Activated naive CD8-positive, alpha-beta T cell treated with anti-CD3 and anti-CD28 coated beads, Interleukin-2, amount 10 ng/mL, durations not matched to agents 7 days and 5 days (primary cell): ENCODE measurements at regions not wholly inside any gene's neighbourhood (a gene's known extent, or its start where the extent isn't known, plus 50 kb on each side); places are given as distances from the start of the nearest gene placed in this dataset.

Source experiments
- ATAC-seq: fragments of 150-1000 bp; cut with Tn5 transposase; one replicate; pipeline ENCODE4 v1.10.0; 2021; ENCODE audit warnings: low read depth, moderate library complexity
- POLR2A ChIA-PET: fragments of 350-600 bp; sonication (Branson Sonifier 250); formaldehyde crosslinking; loops from one replicate; lab custom pipeline; 2021; ENCODE audit warnings: antibody characterized with exemption; lab: Charles Lee
- DNase-seq: peaks from one replicate; pipeline ENCODE4 v3.0.0; 2021
- H3K27ac Mint-ChIP-seq: one replicate; pipeline ENCODE4 v1.8.0; 2022; ENCODE audit warnings: mild to moderate bottlenecking, mixed read lengths
- H3K27me3 Mint-ChIP-seq: one replicate; pipeline ENCODE4 v1.8.0; 2022; ENCODE audit warnings: mild to moderate bottlenecking, moderate library complexity, mixed read lengths
- H3K36me3 Mint-ChIP-seq: one replicate; pipeline ENCODE4 v1.8.0; 2021; ENCODE audit warnings: mild to moderate bottlenecking, mixed read lengths
- H3K4me1 Mint-ChIP-seq: one replicate; pipeline ENCODE4 v1.8.0; 2021; ENCODE audit warnings: mixed read lengths
- H3K4me3 Mint-ChIP-seq: one replicate; pipeline ENCODE4 v1.8.0; 2022; ENCODE audit warnings: mild to moderate bottlenecking, moderate library complexity, mixed read lengths
- H3K9me3 Mint-ChIP-seq: one replicate; pipeline ENCODE4 v1.8.0; 2021; ENCODE audit warnings: mixed read lengths

GRCh38 chr20:53879048-53879684 is 191.2 kb downstream of the BCAS1 start:
- H3K4me3 Mint-ChIP-seq = no peak overlapping the region
- POLR2A ChIA-PET = interaction anchor here (0.6 to 1.4 kb wide), 4 partner anchors 16 to 138 kb away, joined by 3 read pairs; no protein-coding TSS in a partner anchor
- H3K36me3 Mint-ChIP-seq = peaks cover 6% of the 10 kb centered on the region
- peak overlapping the region; percentile 47 for H3K27ac Mint-ChIP-seq
- peaks cover 50% of the 10 kb centered on the region for H3K4me1 Mint-ChIP-seq
- no peaks in the 10 kb centered on the region for H3K27me3 Mint-ChIP-seq
- ATAC-seq = peak; percentile 63
- H3K9me3 Mint-ChIP-seq = peaks cover 4% of the 10 kb centered on the region
- DNase-seq = no peak

- Mint-ChIP-seq H3K27me3 (no peaks in the 10 kb centered on the region), H3K4me1 (peaks cover 49% of the 10 kb centered on the region), H3K4me3 (no peak overlapping the region), H3K36me3 (peaks cover 6% of the 10 kb centered on the region), H3K27ac (peak overlapping the region; percentile 55), H3K9me3 (peaks cover 4% of the 10 kb centered on the region)
- ATAC-seq (no peak), DNase-seq (no peak)
- POLR2A ChIA-PET = interaction anchor here (0.6 to 1.4 kb wide), 4 partner anchors 16 to 137 kb away, joined by 3 read pairs; no protein-coding TSS in a partner anchor
These were observed 191.9 kb downstream of the BCAS1 start for GRCh38 chr20:53878262-53879047.

- DNase-seq = no peak
- H3K4me1 Mint-ChIP-seq = peaks cover 53% of the 10 kb centered on the region
- ATAC-seq = no peak
- no peaks in the 10 kb centered on the region for H3K27me3 Mint-ChIP-seq
- H3K36me3 Mint-ChIP-seq = peaks cover 2% of the 10 kb centered on the region
- H3K4me3 Mint-ChIP-seq = no peak overlapping the region
- H3K9me3 Mint-ChIP-seq = no peaks in the 10 kb centered on the region
- peak overlapping the region; percentile 13 for H3K27ac Mint-ChIP-seq
- POLR2A ChIA-PET = no interaction called here
These were observed 193.4 kb downstream of the BCAS1 start for GRCh38 chr20:53876956-53877355.

- POLR2A ChIA-PET = interaction anchor here (0.9 kb wide), 1 partner anchor 8 kb away, joined by 3 read pairs; no protein-coding TSS in a partner anchor
- Mint-ChIP-seq H3K4me3 (no peak overlapping the region), H3K9me3 (no peaks in the 10 kb centered on the region), H3K27ac (no peak overlapping the region), H3K4me1 (peaks cover 57% of the 10 kb centered on the region), H3K36me3 (peaks cover 2% of the 10 kb centered on the region), H3K27me3 (no peaks in the 10 kb centered on the region)
- DNase-seq = no peak
- no peak for ATAC-seq
These were observed 193.9 kb downstream of the BCAS1 start for GRCh38 chr20:53876470-53876869.

DNA sequence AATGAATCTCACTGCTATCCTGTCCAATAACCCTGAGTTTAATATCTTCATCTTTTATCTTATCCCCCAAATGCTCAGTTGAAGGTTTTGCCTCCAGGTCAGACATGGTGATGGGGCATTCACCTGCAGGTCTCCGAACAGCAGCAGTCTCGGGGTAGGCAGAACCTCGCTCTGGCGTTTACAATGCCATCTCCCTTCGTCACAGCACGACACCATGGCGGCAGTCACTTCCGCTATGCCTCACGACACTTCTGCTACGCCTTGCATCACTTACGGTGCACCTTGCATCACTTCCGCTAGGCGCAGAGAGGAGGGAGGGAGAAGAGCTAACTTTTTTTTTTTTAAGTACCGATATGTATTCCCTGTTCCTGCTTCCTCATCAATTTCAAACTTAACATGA is 194.9 kb downstream of the BCAS1 start:
- Mint-ChIP-seq H3K36me3 (peaks cover 2% of the 10 kb centered on the region), H3K9me3 (no peaks in the 10 kb centered on the region), H3K4me3 (no peak overlapping the region), H3K4me1 (peaks cover 57% of the 10 kb centered on the region), H3K27me3 (no peaks in the 10 kb centered on the region), H3K27ac (peak overlapping the region; percentile 68)
- no peak for ATAC-seq
- POLR2A ChIA-PET = interaction anchor here (0.9 kb wide), 1 partner anchor 9 kb away, joined by 3 read pairs; no protein-coding TSS in a partner anchor
- DNase-seq = no peak

GRCh38 chr20:53874706-53875105 is 195.7 kb downstream of the BCAS1 start:
- Mint-ChIP-seq H3K36me3 (no peaks in the 10 kb centered on the region), H3K27ac (no peak overlapping the region), H3K9me3 (no peaks in the 10 kb centered on the region), H3K27me3 (no peaks in the 10 kb centered on the region), H3K4me1 (peaks cover 54% of the 10 kb centered on the region), H3K4me3 (no peak overlapping the region)
- no peak for DNase-seq
- ATAC-seq = no peak
- POLR2A ChIA-PET = no interaction called here

GRCh38 chr20:53874104-53874503 is 196.3 kb downstream of the BCAS1 start:
- peaks cover 52% of the 10 kb centered on the region for H3K4me1 Mint-ChIP-seq
- H3K9me3 Mint-ChIP-seq = no peaks in the 10 kb centered on the region
- H3K36me3 Mint-ChIP-seq = no peaks in the 10 kb centered on the region
- no peak overlapping the region for H3K4me3 Mint-ChIP-seq
- no peaks in the 10 kb centered on the region for H3K27me3 Mint-ChIP-seq
- POLR2A ChIA-PET = interaction anchor here (2.5 kb wide), 1 partner anchor 11 kb away, joined by 25 read pairs; no protein-coding TSS in a partner anchor
- ATAC-seq = no peak
- H3K27ac Mint-ChIP-seq = no peak overlapping the region
- no peak for DNase-seq

DNA sequence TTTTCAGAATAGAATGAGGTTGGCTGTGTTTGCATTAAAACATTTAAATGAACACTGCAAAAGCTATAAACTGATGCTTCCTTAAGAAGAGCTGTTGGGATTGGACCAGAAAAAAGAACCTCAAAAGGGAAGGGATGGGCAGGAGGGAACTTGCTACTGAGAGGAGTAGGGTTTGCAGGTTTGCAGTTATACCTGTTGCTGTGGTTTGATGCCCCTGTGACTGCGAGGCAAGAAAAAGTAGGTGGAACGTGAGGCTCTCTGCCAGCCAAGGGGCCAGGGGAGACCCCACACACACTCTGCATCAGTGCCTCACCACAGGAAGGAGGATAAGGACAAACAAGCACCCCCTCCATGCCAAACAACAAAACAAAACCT is 197.2 kb downstream of the BCAS1 start:
- ATAC-seq (peak; percentile 5), DNase-seq (no peak)

GRCh38 chr20:53872561-53873229 is 197.7 kb downstream of the BCAS1 start:
- Mint-ChIP-seq H3K4me1 (peaks cover 47% of the 10 kb centered on the region), H3K27me3 (no peaks in the 10 kb centered on the region), H3K27ac (peak overlapping the region; percentile 96), H3K4me3 (peak overlapping the region; percentile 88), H3K9me3 (no peaks in the 10 kb centered on the region), H3K36me3 (no peaks in the 10 kb centered on the region)
- POLR2A ChIA-PET = interaction anchor here (0.5 to 2.5 kb wide), 22 partner anchors 9 to 293 kb away, joined by 3 to 27 read pairs (median 8); partner anchors contain the start of gene ZNF217
- DNase-seq (no peak), ATAC-seq (peak; percentile 54)

More for the DNA sequence above, 197.2 kb downstream of the BCAS1 start:
- Mint-ChIP-seq H3K27ac (peak overlapping the region; percentile 96), H3K4me3 (peak overlapping the region; percentile 88), H3K4me1 (peaks cover 45% of the 10 kb centered on the region), H3K9me3 (no peaks in the 10 kb centered on the region), H3K36me3 (no peaks in the 10 kb centered on the region), H3K27me3 (no peaks in the 10 kb centered on the region)
- POLR2A ChIA-PET = interaction anchor here (0.8 to 2.5 kb wide), 9 partner anchors 9 to 290 kb away, joined by 3 to 27 read pairs (median 10); no protein-coding TSS in a partner anchor

GRCh38 chr20:53872081-53872541 is 198.3 kb downstream of the BCAS1 start:
- POLR2A ChIA-PET = interaction anchor here (0.5 to 2.5 kb wide), 21 partner anchors 9 to 293 kb away, joined by 3 to 27 read pairs (median 7); partner anchors contain the start of gene ZNF217
- Mint-ChIP-seq H3K4me1 (peaks cover 53% of the 10 kb centered on the region), H3K27ac (peak overlapping the region; percentile 96), H3K9me3 (no peaks in the 10 kb centered on the region), H3K4me3 (peak overlapping the region; percentile 88), H3K27me3 (no peaks in the 10 kb centered on the region), H3K36me3 (no peaks in the 10 kb centered on the region)
- DNase-seq (no peak), ATAC-seq (peak; percentile 20)

DNA sequence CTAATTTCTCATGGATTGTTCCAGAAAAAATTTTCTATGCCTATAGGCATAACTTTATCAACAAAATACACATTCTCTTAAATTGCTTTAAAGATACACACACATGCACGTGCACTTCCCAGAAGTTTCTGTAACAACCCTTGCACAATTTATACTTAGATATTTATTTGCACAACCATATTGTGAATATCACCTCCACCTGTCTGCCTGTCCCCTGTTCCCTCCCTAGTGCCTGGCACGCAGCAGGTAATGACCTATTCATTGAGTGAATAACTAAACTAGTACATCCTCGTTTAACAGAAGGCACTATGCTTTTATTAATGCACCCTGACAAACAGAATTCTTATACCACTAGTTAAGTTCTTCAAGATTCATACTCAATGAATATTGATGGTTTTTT is 198.9 kb downstream of the BCAS1 start:
- DNase-seq = no peak
- POLR2A ChIA-PET = interaction anchor here (0.7 to 2.5 kb wide), 19 partner anchors 10 to 288 kb away, joined by 3 to 27 read pairs (median 8); partner anchors contain the start of gene ZNF217
- H3K4me1 Mint-ChIP-seq = peaks cover 58% of the 10 kb centered on the region
- no peak for ATAC-seq
- H3K27me3 Mint-ChIP-seq = no peaks in the 10 kb centered on the region
- H3K36me3 Mint-ChIP-seq = no peaks in the 10 kb centered on the region
- H3K4me3 Mint-ChIP-seq = peak overlapping the region; percentile 88
- H3K27ac Mint-ChIP-seq = peak overlapping the region; percentile 96
- no peaks in the 10 kb centered on the region for H3K9me3 Mint-ChIP-seq

GRCh38 chr20:53870426-53871315 is 199.7 kb downstream of the BCAS1 start:
- no peak for DNase-seq
- H3K27ac Mint-ChIP-seq = peak overlapping the region; percentile 91
- no peak for ATAC-seq
- POLR2A ChIA-PET = interaction anchor here (0.5 to 1.8 kb wide), 5 partner anchors 27 to 291 kb away, joined by 3 to 8 read pairs (median 6); no protein-coding TSS in a partner anchor
- H3K4me1 Mint-ChIP-seq = peaks cover 65% of the 10 kb centered on the region
- no peaks in the 10 kb centered on the region for H3K9me3 Mint-ChIP-seq
- no peaks in the 10 kb centered on the region for H3K27me3 Mint-ChIP-seq
- no peaks in the 10 kb centered on the region for H3K36me3 Mint-ChIP-seq
- H3K4me3 Mint-ChIP-seq = peak overlapping the region; percentile 35
